ENCODE measurements at regions not wholly inside any gene's neighbourhood (a gene's known extent, or its start where the extent isn't known, plus 50 kb on each side); places are given as distances from the start of the nearest gene placed in this dataset.

- DNase-seq, result no peak
- Mint-ChIP-seq H3K4me3 (ENCODE audit: unreplicated experiment) (no peak overlapping the region), H3K36me3 (ENCODE audit: insufficient read depth, unreplicated experiment) (no peaks in the 10 kb centered on the region), H3K27ac (ENCODE audit: unreplicated experiment) (no peak overlapping the region), H3K9me3 (ENCODE audit: unreplicated experiment) (peaks cover 9% of the 10 kb centered on the region), H3K27me3 (ENCODE audit: insufficient read depth, unreplicated experiment) (peaks cover 5% of the 10 kb centered on the region), H3K4me1 (ENCODE audit: low read depth, unreplicated experiment) (no peaks in the 10 kb centered on the region)
- H3K9me3 ChIP-seq, result no peaks in the 10 kb centered on the region
- CTCF ChIA-PET, result no interaction called here
- H3K36me3 ChIP-seq (ENCODE audit: control insufficient read depth, insufficient read depth, low read length), result no peaks in the 10 kb centered on the region
- POLR2A ChIA-PET, result no interaction called here
- H3K27me3 ChIP-seq (replicated peaks; ENCODE audit: control insufficient read depth, insufficient read depth, low read length), result no peaks in the 10 kb centered on the region
- intact Hi-C loops (cut with micrococcal nuclease; ENCODE audit: unreplicated experiment), result no loop called here
- H3K4me3 ChIP-seq (ENCODE audit: low read depth, low read length), result no peak overlapping the region
- TF ChIP-seq, protein P1, sequence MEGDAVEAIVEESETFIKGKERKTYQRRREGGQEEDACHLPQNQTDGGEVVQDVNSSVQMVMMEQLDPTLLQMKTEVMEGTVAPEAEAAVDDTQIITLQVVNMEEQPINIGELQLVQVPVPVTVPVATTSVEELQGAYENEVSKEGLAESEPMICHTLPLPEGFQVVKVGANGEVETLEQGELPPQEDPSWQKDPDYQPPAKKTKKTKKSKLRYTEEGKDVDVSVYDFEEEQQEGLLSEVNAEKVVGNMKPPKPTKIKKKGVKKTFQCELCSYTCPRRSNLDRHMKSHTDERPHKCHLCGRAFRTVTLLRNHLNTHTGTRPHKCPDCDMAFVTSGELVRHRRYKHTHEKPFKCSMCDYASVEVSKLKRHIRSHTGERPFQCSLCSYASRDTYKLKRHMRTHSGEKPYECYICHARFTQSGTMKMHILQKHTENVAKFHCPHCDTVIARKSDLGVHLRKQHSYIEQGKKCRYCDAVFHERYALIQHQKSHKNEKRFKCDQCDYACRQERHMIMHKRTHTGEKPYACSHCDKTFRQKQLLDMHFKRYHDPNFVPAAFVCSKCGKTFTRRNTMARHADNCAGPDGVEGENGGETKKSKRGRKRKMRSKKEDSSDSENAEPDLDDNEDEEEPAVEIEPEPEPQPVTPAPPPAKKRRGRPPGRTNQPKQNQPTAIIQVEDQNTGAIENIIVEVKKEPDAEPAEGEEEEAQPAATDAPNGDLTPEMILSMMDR (IDR thresholded peaks at IDR 0.05; ENCODE audit: insufficient read depth in 1 of 2, low read depth in 1 of 2, low read length in 1 of 2, severe bottlenecking in 1 of 2, unreplicated experiment in 1 of 2), result no peak
- H3K4me1 ChIP-seq, result no peaks in the 10 kb centered on the region
- no TSS peak for BruUV-seq (replicated peaks)
Measured at GRCh38 chr15:26148156-26148860, 285.2 kb upstream of the ATP10A start.

GRCh38 chr15:26146202-26146601, 283.1 kb upstream of the ATP10A start:
- peaks cover 8% of the 10 kb centered on the region for H3K27me3 Mint-ChIP-seq (ENCODE audit: insufficient read depth, unreplicated experiment)

DNA sequence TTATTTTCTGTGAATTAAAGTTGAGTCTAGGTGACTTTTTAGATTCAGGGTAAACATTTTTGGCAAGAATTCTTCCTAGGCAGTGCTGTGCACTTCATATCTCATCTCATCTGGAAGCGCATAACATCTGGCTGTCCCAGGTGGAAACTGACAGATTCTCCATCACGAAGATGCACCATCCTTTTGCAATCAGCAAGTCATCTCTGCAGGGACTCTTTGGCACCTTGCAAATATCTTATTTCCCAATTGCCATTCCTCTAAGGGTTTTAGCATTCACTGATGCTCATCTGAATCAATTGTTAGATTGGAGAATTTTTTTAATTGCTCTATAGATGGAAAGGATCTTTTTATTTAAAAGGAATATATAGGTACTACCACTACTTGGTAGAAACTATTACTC, 282.7 kb upstream of the ATP10A start:
- Histone ChIP-seq H3K4me3 (ENCODE audit: low read depth, low read length) (no peak overlapping the region), H3K9me3 (0 out of 2 replicates have a peak, but pooled peaks cover 3% of the 10 kb centered on the region), H3K36me3 (ENCODE audit: control insufficient read depth, insufficient read depth, low read length) (no peaks in the 10 kb centered on the region), H3K27me3 (replicated peaks; ENCODE audit: control insufficient read depth, insufficient read depth, low read length) (no peaks in the 10 kb centered on the region), H3K4me1 (no peaks in the 10 kb centered on the region)
- CTCF ChIA-PET, result no interaction called here
- BruUV-seq (replicated peaks), result no TSS peak
- H3K27ac Mint-ChIP-seq (ENCODE audit: unreplicated experiment), result no peak overlapping the region
- TF ChIP-seq, protein P1 (IDR thresholded peaks at IDR 0.05; ENCODE audit: insufficient read depth in 1 of 2, low read depth in 1 of 2, low read length in 1 of 2, severe bottlenecking in 1 of 2, unreplicated experiment in 1 of 2), result no peak
- POLR2A ChIA-PET, result no interaction called here
- H3K36me3 Mint-ChIP-seq (ENCODE audit: insufficient read depth, unreplicated experiment), result no peaks in the 10 kb centered on the region
- H3K4me3 Mint-ChIP-seq (ENCODE audit: unreplicated experiment), result no peak overlapping the region
- H3K27me3 Mint-ChIP-seq (ENCODE audit: insufficient read depth, unreplicated experiment), result peaks cover 8% of the 10 kb centered on the region
- H3K9me3 Mint-ChIP-seq (ENCODE audit: unreplicated experiment), result no peaks in the 10 kb centered on the region
- no peak for DNase-seq
- intact Hi-C loops (cut with micrococcal nuclease; ENCODE audit: unreplicated experiment), result no loop called here
- H3K4me1 Mint-ChIP-seq (ENCODE audit: low read depth, unreplicated experiment), result no peaks in the 10 kb centered on the region

More at GRCh38 chr15:26146202-26146601, 283.1 kb upstream of the ATP10A start:
- intact Hi-C loops (cut with micrococcal nuclease; ENCODE audit: unreplicated experiment), result no loop called here
- Mint-ChIP-seq H3K9me3 (ENCODE audit: unreplicated experiment) (no peaks in the 10 kb centered on the region), H3K4me1 (ENCODE audit: low read depth, unreplicated experiment) (no peaks in the 10 kb centered on the region), H3K36me3 (ENCODE audit: insufficient read depth, unreplicated experiment) (no peaks in the 10 kb centered on the region), H3K27ac (ENCODE audit: unreplicated experiment) (no peak overlapping the region), H3K4me3 (ENCODE audit: unreplicated experiment) (no peak overlapping the region)
- TF ChIP-seq, protein P1 (IDR thresholded peaks at IDR 0.05; ENCODE audit: insufficient read depth in 1 of 2, low read depth in 1 of 2, low read length in 1 of 2, severe bottlenecking in 1 of 2, unreplicated experiment in 1 of 2), result no peak
- Histone ChIP-seq H3K4me1 (no peaks in the 10 kb centered on the region), H3K9me3 (0 out of 2 replicates have a peak, but pooled peaks cover 3% of the 10 kb centered on the region), H3K4me3 (ENCODE audit: low read depth, low read length) (no peak overlapping the region), H3K36me3 (ENCODE audit: control insufficient read depth, insufficient read depth, low read length) (no peaks in the 10 kb centered on the region), H3K27me3 (replicated peaks; ENCODE audit: control insufficient read depth, insufficient read depth, low read length) (no peaks in the 10 kb centered on the region)
- ChIA-PET CTCF (no interaction called here), POLR2A (no interaction called here)
- BruUV-seq (replicated peaks), result no TSS peak
- no peak for DNase-seq

All from Caco-2 (cell line).